ENCODE measurements at regions not wholly inside any gene's neighbourhood (a gene's known extent, or its start where the extent isn't known, plus 50 kb on each side); places are given as distances from the start of the nearest gene placed in this dataset.
A peak's percentile ranks its signal among the peaks of the same experiment; 100 is the strongest.

GRCh38 chr7:46189255-46189790 is 268.3 kb upstream of the IGFBP3 start:
- no peak overlapping the region for H3K27ac ChIP-seq (ENCODE audit: insufficient read depth, low read length)
- no peak overlapping the region for H3K9ac ChIP-seq (ENCODE audit: low read depth, low read length)
- CTCF ChIA-PET: no interaction called here
- H3K9me3 ChIP-seq (ENCODE audit: control insufficient read depth, insufficient read depth, low read length): no peaks in the 10 kb centered on the region
- peak overlapping the region; percentile 96 for H2BK15ac ChIP-seq (ENCODE audit: low read depth, low read length)
- H3K14ac ChIP-seq (replicated peaks; ENCODE audit: low read depth, low read length): peak overlapping the region; percentile 73; the same call in 1 of the 2 replicates
- no peaks in the 10 kb centered on the region for H3K27me3 ChIP-seq (ENCODE audit: control insufficient read depth, insufficient read depth, low read length)
- H3K4me3 ChIP-seq (ENCODE audit: insufficient read depth, low read depth, low read length): no peak overlapping the region
- no peaks in the 10 kb centered on the region for H3K79me1 ChIP-seq (ENCODE audit: low read depth in 1 of 2, low read length in 2 of 2)
- dilution Hi-C loops (cut with HindIII; ENCODE audit: low sequenced_read_pairs, unreplicated experiment) (no loop called here), in situ Hi-C loops (cut with MboI; ENCODE audit: low sequenced_read_pairs) (no loop called here), intact Hi-C loops (cut with micrococcal nuclease) (no loop called here)
- H4K91ac ChIP-seq (ENCODE audit: insufficient read depth, low read depth, low read length): peak overlapping the region; percentile 89
- H3K56ac ChIP-seq (ENCODE audit: extremely low read depth, insufficient read depth, low read length): no peak overlapping the region
- ATAC-seq (ENCODE audit: low read depth) (no peak), DNase-seq (peak; percentile 27)
- peak overlapping the region; percentile 83 for H3K4ac ChIP-seq (ENCODE audit: low read depth, low read length)
- H3K4me1 ChIP-seq (ENCODE audit: control insufficient read depth, insufficient read depth, low read length): peaks cover 26% of the 10 kb centered on the region
- H3K4me2 ChIP-seq (ENCODE audit: low read depth, low read length): no peak overlapping the region
- no peak overlapping the region for H2BK5ac ChIP-seq (ENCODE audit: low read depth, low read length, poor library complexity, severe bottlenecking)
- peak overlapping the region; percentile 42 to 67; a peak in 2 of 4 replicates for H4K8ac ChIP-seq (ENCODE audit: low read depth in 2 of 2, low read length in 2 of 2)
- peak overlapping the region; percentile 52; the same call in 1 of the 2 replicates for H3K18ac ChIP-seq (ENCODE audit: low read depth, low read length)
- no TSS peak for BruUV-seq (replicated peaks)
- no peaks in the 10 kb centered on the region for H4K20me1 ChIP-seq (ENCODE audit: insufficient read depth, low read length)
- WGBS, 2 experiments (ENCODE audit: extremely low coverage in 2 of 2, insufficient read length in 1 of 2): no CpG with 5 or more reads among the region's 4 CpGs
- H2AK5ac ChIP-seq (ENCODE audit: low read depth, low read length): peak overlapping the region; percentile 95
- no peak overlapping the region for H3K23ac ChIP-seq (ENCODE audit: low read depth, low read length)
- peak overlapping the region; percentile 13; the same call in 1 of the 2 replicates for H4K5ac ChIP-seq (ENCODE audit: low read depth, low read length)
- TF ChIP-seq CHD1 (IDR thresholded peaks at IDR 0.05; ENCODE audit: low read depth, low read length) (no peak), RFX5 (IDR thresholded peaks at IDR 0.05; ENCODE audit: low read depth, low read length) (no peak), MAZ (IDR thresholded peaks at IDR 0.05; ENCODE audit: borderline replicate concordance, low read depth, low read length) (no peak)
- peak overlapping the region; percentile 92 for H2BK20ac ChIP-seq (ENCODE audit: low read depth, low read length)
- peak overlapping the region; percentile 99 for H2BK120ac ChIP-seq (ENCODE audit: low read depth, low read length)
- peaks cover 28% of the 10 kb centered on the region for H3K9me1 ChIP-seq (ENCODE audit: insufficient read depth, low read length)
- POLR2A ChIA-PET (ENCODE audit: unreplicated experiment): no interaction called here
- H3K36me3 ChIP-seq (ENCODE audit: control insufficient read depth, insufficient read depth, low read length): no peaks in the 10 kb centered on the region
- peak overlapping the region; percentile 52 for H2AFZ ChIP-seq (replicated peaks; ENCODE audit: low read length, poor library complexity)
- no peak overlapping the region for H2AK9ac ChIP-seq (replicated peaks; ENCODE audit: low read depth, low read length, poor library complexity)

All from IMR-90 (cell line).